NB4 (cell line): ENCODE measurements at regions not wholly inside any gene's neighbourhood (a gene's known extent, or its start where the extent isn't known, plus 50 kb on each side); places are given as distances from the start of the nearest gene placed in this dataset.

Source experiments
- DNase-seq: peaks from one replicate; pipeline ENCODE4 v3.0.0; 2010; ENCODE audit warnings: low read depth
- H3K4me3 ChIP-seq: one replicate; pipeline ENCODE4 v1.5.1; 2011; ENCODE audit warnings: mild to moderate bottlenecking, low read depth, low read length, moderate library complexity
- CTCF ChIP-seq: IDR thresholded peaks from one replicate; pipeline ENCODE4 v1.5.1; 2012; ENCODE audit warnings: low read depth, low read length
- MYC ChIP-seq: IDR thresholded peaks from 2 replicates; pipeline ENCODE4 v1.6.1; 2011; ENCODE audit warnings: low read depth, low read length
- POLR2A ChIP-seq: IDR thresholded peaks from 2 replicates; pipeline ENCODE4 v1.6.1; 2011; ENCODE audit warnings: mild to moderate bottlenecking; ENCODE audit not compliant: insufficient read length; ENCODE audit errors: extremely low read depth
- TF ChIP-seq, protein P1 (sequence below): IDR thresholded peaks from 2 replicates; pipeline ENCODE4 v1.6.1; 2011; ENCODE audit warnings: low read depth, low read length

DNA sequence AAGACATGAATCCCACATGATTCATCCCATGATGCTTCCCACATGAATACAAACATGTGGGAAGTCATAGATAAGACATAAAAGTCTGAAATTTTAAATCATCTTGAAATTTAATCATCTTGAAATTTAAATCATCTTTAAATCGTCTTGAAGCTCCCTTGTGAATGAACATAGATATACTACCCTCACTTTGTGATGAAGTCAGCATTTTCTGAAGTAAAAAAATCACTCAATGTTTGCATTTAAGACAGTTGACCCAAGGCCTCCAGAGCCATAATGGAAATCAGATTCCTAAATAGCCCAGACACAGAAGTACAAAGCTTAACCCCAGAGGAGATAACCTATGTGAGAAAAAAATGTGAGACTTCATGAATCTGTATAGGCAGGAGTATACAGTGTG lies 279.4 kb downstream of the ZBBX start:
- no peak for TF ChIP-seq MYC
- no peak for TF ChIP-seq POLR2A
- TF ChIP-seq, protein P1, sequence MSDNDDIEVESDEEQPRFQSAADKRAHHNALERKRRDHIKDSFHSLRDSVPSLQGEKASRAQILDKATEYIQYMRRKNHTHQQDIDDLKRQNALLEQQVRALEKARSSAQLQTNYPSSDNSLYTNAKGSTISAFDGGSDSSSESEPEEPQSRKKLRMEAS: no peak
- TF ChIP-seq CTCF: no peak
- H3K4me3 ChIP-seq: no peak overlapping the region
- DNase-seq: no peak

DNA sequence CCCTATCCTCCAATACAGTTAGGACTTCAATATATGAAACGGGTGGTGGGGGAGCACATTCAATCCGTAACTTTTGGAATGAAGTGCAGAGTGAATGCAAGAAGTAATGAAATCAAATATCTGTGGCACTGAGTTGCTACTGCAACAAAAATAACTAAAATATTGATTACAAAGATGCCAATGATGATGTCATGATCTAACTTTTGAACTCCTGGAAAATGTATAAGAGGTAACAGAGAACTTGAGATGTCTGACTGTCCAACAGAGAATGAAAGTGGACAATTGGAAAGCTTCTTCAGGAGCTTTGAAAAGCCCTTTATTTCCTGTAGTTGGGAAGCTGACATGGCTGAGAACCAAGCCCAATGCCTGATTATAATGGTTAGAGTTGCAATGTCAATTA lies 279.9 kb downstream of the ZBBX start:
- no peak for DNase-seq
- H3K4me3 ChIP-seq: no peak overlapping the region
- TF ChIP-seq, protein P1: no peak
- TF ChIP-seq CTCF (no peak), MYC (no peak), POLR2A (no peak)

- TF ChIP-seq MYC: no peak
- TF ChIP-seq, protein P1: no peak
- no peak for TF ChIP-seq POLR2A
- TF ChIP-seq CTCF: no peak
- DNase-seq: no peak
- H3K4me3 ChIP-seq: no peak overlapping the region
These were observed 284.1 kb downstream of the ZBBX start for GRCh38 chr3:167095976-167096375.

GRCh38 chr3:167094632-167095031 lies 285.5 kb downstream of the ZBBX start:
- H3K4me3 ChIP-seq: no peak overlapping the region
- TF ChIP-seq MYC (no peak), CTCF (no peak), POLR2A (no peak)
- TF ChIP-seq, protein P1: no peak
- DNase-seq: no peak

- DNase-seq: no peak
- TF ChIP-seq, protein P1: no peak
- TF ChIP-seq CTCF (no peak), POLR2A (no peak), MYC (no peak)
- no peak overlapping the region for H3K4me3 ChIP-seq
These were observed 288.9 kb downstream of the ZBBX start for GRCh38 chr3:167091226-167091625.

DNA sequence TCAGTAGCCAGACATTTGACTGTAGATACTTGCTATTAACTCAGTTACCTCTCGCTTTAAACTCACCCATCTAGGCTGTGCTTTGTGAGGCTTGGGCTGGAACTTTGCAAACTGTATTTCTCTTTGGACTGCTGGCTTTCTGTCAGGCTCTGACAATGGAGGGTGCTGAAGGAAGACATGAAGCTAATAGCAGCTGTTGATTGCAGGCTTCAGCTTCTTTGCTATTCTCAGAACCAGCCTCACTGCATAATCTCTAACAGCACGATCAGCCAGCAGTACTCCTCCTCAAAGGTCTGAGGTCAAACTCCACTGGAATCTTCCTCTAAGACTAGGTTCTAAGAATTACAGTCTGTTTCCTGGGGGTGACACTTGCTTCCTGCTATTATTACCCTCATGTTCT lies 295.6 kb downstream of the ZBBX start:
- TF ChIP-seq MYC (no peak), POLR2A (no peak), CTCF (no peak)
- TF ChIP-seq, protein P1: no peak
- no peak for DNase-seq
- H3K4me3 ChIP-seq: no peak overlapping the region
